Astrocyte of the spinal cord (primary cell): ENCODE measurements at regions not wholly inside any gene's neighbourhood (a gene's known extent, or its start where the extent isn't known, plus 50 kb on each side); places are given as distances from the start of the nearest gene placed in this dataset.
"Not testable (repeated sequence)": the region's sequence is repeated elsewhere in the genome, so short reads cannot be mapped to it uniquely, and the experiment has no call there.

Experiments
- DNase-seq: peaks from one replicate; pipeline ENCODE4 v3.0.0; 2011; ENCODE audit warnings: low read depth, low spot score
- H3K4me3 ChIP-seq: 2 replicates; pipeline ENCODE4 v1.5.1; 2011; ENCODE audit warnings: low read depth, mild to moderate bottlenecking, low read length, moderate library complexity
- in situ Hi-C: cut with HindIII; loops from 2 replicates; pipeline ENCODE4 v1.10.0; 2017; ENCODE audit warnings: low sequenced_read_pairs
- TF ChIP-seq, protein P1 (sequence below): IDR thresholded peaks from 2 replicates; pipeline ENCODE4 v1.5.1; 2012; ENCODE audit warnings: low read depth, mild to moderate bottlenecking, low read length, inconsistent platforms

DNA sequence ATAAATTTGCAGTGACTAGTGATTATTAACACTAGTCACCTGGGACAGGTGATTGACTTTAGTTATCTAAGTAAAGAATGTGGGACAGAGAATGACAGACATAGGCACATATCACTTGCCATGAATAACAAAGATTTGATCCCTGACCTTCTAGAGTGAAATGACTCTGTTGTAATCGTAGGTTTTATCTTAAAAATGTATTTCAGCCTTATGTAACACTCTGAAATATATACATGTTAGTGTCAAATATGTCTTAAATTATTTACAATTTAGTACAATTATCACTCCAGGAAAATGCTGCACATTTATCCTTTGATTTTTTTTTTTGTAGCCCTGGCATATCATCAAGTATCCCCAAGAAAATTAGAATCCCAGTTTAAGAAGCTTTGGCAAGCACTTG lies 186.4 kb upstream of the PTGFR start:
- in situ Hi-C loops = no loop called here
- no peak for DNase-seq
- H3K4me3 ChIP-seq = no peak overlapping the region
- TF ChIP-seq, protein P1, sequence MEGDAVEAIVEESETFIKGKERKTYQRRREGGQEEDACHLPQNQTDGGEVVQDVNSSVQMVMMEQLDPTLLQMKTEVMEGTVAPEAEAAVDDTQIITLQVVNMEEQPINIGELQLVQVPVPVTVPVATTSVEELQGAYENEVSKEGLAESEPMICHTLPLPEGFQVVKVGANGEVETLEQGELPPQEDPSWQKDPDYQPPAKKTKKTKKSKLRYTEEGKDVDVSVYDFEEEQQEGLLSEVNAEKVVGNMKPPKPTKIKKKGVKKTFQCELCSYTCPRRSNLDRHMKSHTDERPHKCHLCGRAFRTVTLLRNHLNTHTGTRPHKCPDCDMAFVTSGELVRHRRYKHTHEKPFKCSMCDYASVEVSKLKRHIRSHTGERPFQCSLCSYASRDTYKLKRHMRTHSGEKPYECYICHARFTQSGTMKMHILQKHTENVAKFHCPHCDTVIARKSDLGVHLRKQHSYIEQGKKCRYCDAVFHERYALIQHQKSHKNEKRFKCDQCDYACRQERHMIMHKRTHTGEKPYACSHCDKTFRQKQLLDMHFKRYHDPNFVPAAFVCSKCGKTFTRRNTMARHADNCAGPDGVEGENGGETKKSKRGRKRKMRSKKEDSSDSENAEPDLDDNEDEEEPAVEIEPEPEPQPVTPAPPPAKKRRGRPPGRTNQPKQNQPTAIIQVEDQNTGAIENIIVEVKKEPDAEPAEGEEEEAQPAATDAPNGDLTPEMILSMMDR = no peak

DNA sequence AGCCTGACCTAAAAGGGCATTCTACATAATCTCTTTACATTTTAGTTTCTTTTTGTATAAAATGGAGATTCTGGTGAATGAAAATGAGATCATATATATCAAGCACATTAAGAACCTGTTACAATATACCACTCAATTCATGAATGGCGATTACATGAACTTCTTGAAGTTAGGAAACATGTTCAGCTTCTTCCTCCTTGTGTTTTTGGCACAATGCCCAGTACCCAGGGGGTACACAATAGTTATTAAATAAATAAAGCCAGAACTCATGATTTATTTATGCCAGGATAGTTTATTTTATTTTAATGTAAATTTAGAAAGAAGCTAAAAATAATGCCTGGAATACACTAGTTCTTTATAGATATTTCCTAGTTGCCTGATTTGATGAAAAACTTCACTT lies 186.0 kb upstream of the PTGFR start:
- TF ChIP-seq, protein P1 = no peak
- DNase-seq = no peak
- H3K4me3 ChIP-seq = no peak overlapping the region
- in situ Hi-C loops = no loop called here

DNA sequence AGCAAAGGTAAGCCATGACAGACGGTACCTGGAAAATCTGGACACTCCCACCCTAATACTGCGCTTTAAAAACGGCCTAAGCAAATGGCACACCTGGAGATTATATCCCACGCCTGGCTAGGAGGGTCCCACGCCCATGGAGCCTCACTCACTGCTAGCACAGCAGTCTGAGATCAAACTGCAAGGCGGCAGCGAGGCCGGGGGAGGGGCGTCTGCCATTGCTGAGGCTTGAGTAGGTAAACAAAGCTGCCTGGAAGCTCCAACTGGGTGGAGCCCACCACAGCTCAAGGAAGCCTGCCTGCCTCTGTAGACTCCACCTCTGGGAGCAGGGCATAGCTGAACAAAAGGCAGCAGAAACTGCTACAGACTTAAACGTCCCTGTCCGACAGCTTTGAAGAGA lies 180.5 kb upstream of the PTGFR start:
- H3K4me3 ChIP-seq, DNase-seq, in situ Hi-C loops: not testable (repeated sequence)

DNA sequence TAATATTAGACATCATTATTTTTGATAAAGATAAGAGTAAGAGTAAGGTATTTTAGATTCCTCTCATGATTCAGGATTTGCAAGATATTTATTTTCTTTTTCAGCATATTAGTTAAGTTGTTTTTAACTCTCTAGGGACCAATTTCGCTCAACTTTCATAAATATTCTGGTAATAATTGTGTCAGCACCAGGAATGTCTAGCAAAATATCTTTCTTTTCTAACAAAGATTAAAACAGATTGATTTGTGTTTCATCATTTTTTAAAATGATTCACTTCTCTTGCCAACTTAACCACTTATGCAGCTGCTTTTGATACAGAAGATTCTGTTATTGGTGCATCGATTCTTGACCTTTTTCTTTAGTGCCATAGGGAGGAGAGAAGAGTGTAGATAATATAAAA lies 172.8 kb upstream of the PTGFR start:
- DNase-seq = no peak
- H3K4me3 ChIP-seq = no peak overlapping the region
- TF ChIP-seq, protein P1 = no peak
- in situ Hi-C loops = no loop called here

DNA sequence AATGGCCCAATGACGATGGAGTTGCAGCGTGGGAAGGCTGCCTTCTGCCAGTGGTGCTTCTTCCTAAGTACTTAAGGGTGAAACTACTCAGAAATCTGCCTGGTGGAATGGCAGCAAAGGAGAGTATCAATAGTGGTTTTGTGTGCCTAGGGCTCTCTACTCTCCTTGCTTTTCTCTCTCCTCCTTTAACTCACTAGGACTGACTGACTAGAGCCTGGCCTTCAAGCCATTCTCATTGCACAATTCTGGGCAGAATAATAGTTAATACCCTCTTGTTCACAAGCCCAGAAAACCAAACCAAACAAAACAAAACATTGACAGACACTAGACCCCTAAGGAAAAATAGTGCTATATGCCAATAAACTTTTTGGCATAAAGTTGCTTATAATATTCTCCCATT lies 171.2 kb upstream of the PTGFR start:
- in situ Hi-C loops = no loop called here
- H3K4me3 ChIP-seq = no peak overlapping the region
- TF ChIP-seq, protein P1 = no peak
- DNase-seq = no peak

DNA sequence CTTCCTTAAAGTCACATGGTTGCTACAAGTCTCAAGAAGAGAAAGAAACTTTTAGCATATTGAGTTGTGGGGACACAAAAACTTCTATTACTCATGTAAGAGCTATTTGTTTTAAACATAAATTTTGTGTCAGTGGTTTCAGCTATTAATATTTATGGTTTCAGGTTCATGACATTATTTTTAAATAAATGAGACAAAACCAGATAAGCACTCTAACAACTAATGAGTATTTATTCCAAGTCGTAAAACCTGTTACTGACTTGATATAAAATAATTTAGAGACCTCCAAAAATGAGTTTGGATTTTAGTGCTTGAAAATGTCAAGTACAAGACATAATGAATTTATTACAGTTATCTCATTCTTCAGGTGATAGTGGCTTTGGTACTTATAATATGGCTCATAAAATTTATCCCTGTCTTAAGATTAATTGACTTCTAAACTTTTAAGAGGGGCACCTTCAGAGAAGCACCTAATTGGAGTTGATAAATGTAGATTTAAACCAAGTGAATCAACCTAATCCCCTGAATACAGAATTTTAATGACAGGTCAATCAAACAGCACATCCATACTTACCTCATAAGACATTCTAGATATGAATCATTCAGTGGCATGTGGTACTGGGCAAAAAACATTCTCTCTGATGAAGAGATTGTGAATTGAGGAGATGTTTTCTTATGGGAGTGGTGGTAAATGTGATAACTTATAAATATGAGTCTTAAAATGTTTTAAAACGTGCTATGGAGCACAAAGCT lies 167.7 kb upstream of the PTGFR start:
- in situ Hi-C loops = no loop called here
- no peak overlapping the region for H3K4me3 ChIP-seq
- TF ChIP-seq, protein P1 = no peak
- DNase-seq = no peak

DNA sequence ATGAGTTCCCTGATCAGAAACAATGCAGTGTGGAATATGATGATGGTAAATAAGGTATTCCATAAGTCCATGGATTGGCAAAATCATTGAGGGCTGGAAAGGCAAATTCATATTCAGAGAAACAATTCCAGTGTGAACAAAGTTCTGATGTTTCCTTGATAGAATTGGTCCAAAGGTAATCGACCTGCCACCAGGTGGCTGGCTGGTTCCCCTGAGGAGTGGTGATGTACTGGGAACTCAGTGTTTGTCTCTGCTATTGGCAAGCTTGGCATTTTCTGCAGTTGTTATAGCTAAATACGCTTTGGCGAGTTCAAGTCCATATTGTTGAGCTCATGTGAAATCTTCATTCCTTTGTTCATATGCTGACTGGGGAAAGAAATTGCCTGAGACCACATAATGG lies 165.5 kb upstream of the PTGFR start:
- H3K4me3 ChIP-seq = no peak overlapping the region
- in situ Hi-C loops = no loop called here
- no peak for DNase-seq
- TF ChIP-seq, protein P1 = no peak
